ENCODE measurements at regions not wholly inside any gene's neighbourhood (a gene's known extent, or its start where the extent isn't known, plus 50 kb on each side); places are given as distances from the start of the nearest gene placed in this dataset.

DNA sequence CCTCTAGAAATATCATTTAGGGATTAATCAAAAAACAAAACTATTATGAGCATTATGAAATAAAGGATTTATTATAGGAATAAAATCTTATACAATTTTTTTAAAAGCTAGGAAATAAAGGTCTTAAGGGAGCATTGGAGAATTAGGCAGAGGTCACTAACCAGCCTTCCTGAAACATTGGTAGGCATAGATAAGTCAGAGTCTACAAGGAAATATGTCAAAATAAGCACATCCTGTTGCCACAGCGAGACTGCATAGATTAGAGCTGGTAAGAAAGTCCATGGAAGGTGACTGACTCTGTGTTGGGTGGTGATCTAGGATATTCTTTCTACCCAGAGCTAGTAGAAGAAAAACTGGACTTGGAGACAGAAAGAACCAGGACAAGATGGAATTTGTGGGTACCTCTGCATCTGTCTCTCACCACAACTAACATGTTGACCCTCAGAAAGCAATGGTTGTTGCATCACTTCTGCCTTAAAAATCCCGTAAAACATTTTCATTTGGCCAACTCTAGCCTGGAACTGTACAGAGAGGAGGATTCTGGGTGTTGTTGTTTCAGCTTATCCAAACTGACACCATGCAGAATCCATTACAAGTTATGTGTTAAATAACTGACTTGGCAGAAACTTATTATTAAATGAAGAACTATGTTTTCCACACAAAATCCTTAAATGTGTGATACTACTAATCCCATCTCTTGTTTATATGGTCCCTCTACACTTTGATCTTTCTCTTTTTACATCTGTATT is 77.1 kb downstream of the FBXO5 start:
- DNase-seq (ENCODE audit: low read depth) = no peak

- DNase-seq (ENCODE audit: low read depth) = no peak
Observed at GRCh38 chr6:152909241-152909640, 73.6 kb downstream of the FBXO5 start.

GRCh38 chr6:152916035-152916434 is 66.8 kb downstream of the FBXO5 start:
- no peak for DNase-seq (ENCODE audit: low read depth)

- DNase-seq (ENCODE audit: low read depth) = no peak
Observed at GRCh38 chr6:152918991-152919390, 63.9 kb downstream of the FBXO5 start.

DNA sequence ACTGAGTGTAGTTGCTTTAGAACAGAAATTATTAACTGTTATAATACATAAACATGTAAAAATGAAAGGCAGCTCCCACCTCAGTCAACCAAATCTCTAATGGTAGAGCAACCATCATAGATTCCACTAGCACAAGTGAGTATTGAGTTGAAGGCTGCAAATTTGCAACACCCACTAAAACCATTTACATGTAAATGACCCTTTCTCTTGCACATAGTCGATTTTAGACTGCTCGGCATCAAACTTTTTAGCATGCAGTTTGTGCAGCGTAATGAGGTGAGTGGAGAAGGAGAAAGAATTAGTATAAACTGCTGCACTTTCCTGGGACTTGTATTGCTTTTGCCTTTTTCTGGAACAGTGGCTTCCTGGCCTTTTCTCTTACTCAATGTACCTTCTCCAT is 62.8 kb downstream of the FBXO5 start:
- no peak for DNase-seq (ENCODE audit: low read depth)

Data from activated gamma-delta T cell treated with anti-CD3 and anti-CD28 coated beads, Interleukin-2, amount 50 U/mL, for 16 hours (primary cell).